Neuronal stem cell (in vitro differentiated cells): ENCODE measurements at regions not wholly inside any gene's neighbourhood (a gene's known extent, or its start where the extent isn't known, plus 50 kb on each side); places are given as distances from the start of the nearest gene placed in this dataset.
"Not testable (repeated sequence)": the region's sequence is repeated elsewhere in the genome, so short reads cannot be mapped to it uniquely, and the experiment has no call there.

Experiments
- DNase-seq: peaks from one replicate; pipeline ENCODE4 v3.0.0-alpha.2; 2013; ENCODE audit warnings: low spot score
- H2AFZ ChIP-seq: one replicate; pipeline ENCODE4 v1.6.1; 2013; ENCODE audit warnings: mild to moderate bottlenecking, low read length, inconsistent platforms
- H2AK5ac ChIP-seq: 2 replicates; pipeline ENCODE4 v1.6.1; 2013; ENCODE audit warnings: low read depth, mild to moderate bottlenecking, inconsistent platforms, low read length, moderate library complexity, mixed read lengths
- H2BK120ac ChIP-seq: 2 replicates; pipeline ENCODE4 v1.6.1; 2013; ENCODE audit warnings: low read depth, mild to moderate bottlenecking, inconsistent platforms, low read length, moderate library complexity, mixed read lengths
- H2BK12ac ChIP-seq: one replicate; pipeline ENCODE4 v1.6.1; 2013; ENCODE audit warnings: low read length, inconsistent platforms
- H2BK15ac ChIP-seq: 2 replicates; pipeline ENCODE4 v1.6.1; 2013; ENCODE audit warnings: mild to moderate bottlenecking, low read length, inconsistent platforms, mixed read lengths
- H2BK5ac ChIP-seq: one replicate; pipeline ENCODE4 v1.6.1; 2013; ENCODE audit warnings: inconsistent platforms, mild to moderate bottlenecking, low read length, moderate library complexity
- H3K14ac ChIP-seq: one replicate; pipeline ENCODE4 v1.6.1; 2013; ENCODE audit warnings: low read length, inconsistent platforms
- H3K18ac ChIP-seq: 2 replicates; pipeline ENCODE4 v1.6.1; 2013; ENCODE audit warnings: low read length, inconsistent platforms
- H3K23ac ChIP-seq: 2 replicates; pipeline ENCODE4 v1.6.1; 2013; ENCODE audit warnings: low read depth, mild to moderate bottlenecking, mixed read lengths, low read length, inconsistent platforms; ENCODE audit not compliant: poor library complexity
- H3K27ac ChIP-seq: replicated peaks from 3 replicates; pipeline ENCODE4 v1.5.1; 2013; ENCODE audit warnings: low read length, inconsistent platforms
- H3K27me3 ChIP-seq, 3 experiments: 2 replicates each; pipeline ENCODE4 v1.6.1; 2013; ENCODE audit warnings: low read length in 3 of 3, mild to moderate bottlenecking in 2 of 3, inconsistent platforms in 1 of 3, low read depth in 1 of 3, mixed read lengths in 1 of 3, moderate library complexity in 1 of 3; ENCODE audit not compliant: control insufficient read depth in 3 of 3, insufficient read depth in 3 of 3
- H3K36me3 ChIP-seq, 2 donors: replicated peaks in 1 of 2; 2 replicates each; pipeline ENCODE4 v1.6.1; 2013; ENCODE audit warnings: low read length in 2 of 2; ENCODE audit not compliant: control insufficient read depth in 2 of 2, insufficient read depth in 2 of 2
- H3K4ac ChIP-seq: 2 replicates; pipeline ENCODE4 v1.6.1; 2013; ENCODE audit warnings: inconsistent platforms, mild to moderate bottlenecking, low read length, moderate library complexity
- H3K4me1 ChIP-seq, 2 donors: 1 replicate in 1 of 2; 2 replicates in 1 of 2; pipeline ENCODE4 v1.6.1; 2013; ENCODE audit warnings: low read length in 2 of 2, low read depth in 1 of 2; ENCODE audit not compliant: control insufficient read depth in 2 of 2, insufficient read depth in 1 of 2
- H3K4me2 ChIP-seq: one replicate; pipeline ENCODE4 v1.6.1; 2013; ENCODE audit warnings: mild to moderate bottlenecking, low read length, inconsistent platforms; ENCODE audit not compliant: insufficient read depth, poor library complexity, severe bottlenecking
- H3K4me3 ChIP-seq, 2 donors: 2 replicates each; pipeline ENCODE4 v1.5.1; 2013; ENCODE audit warnings: low read length in 2 of 2, mild to moderate bottlenecking in 2 of 2, inconsistent platforms in 1 of 2, moderate library complexity in 1 of 2
- H3K79me1 ChIP-seq: one replicate; pipeline ENCODE4 v1.6.1; 2013; ENCODE audit warnings: low read depth, mild to moderate bottlenecking, inconsistent platforms, low read length, moderate library complexity
- H3K9ac ChIP-seq: one replicate; pipeline ENCODE4 v1.6.1; 2013; ENCODE audit warnings: mild to moderate bottlenecking, low read depth, low read length, inconsistent platforms; ENCODE audit not compliant: poor library complexity
- H3K9me3 ChIP-seq, 2 donors: replicated peaks in 1 of 2; 2 replicates each; pipeline versions ENCODE3 to v1.6.1; 2013; ENCODE audit warnings: low read length in 2 of 2, mild to moderate bottlenecking in 2 of 2, inconsistent platforms in 1 of 2, low read depth in 1 of 2, mixed read lengths in 1 of 2, moderate library complexity in 1 of 2; ENCODE audit not compliant: control insufficient read depth in 2 of 2, insufficient read depth in 1 of 2
- H4K8ac ChIP-seq: one replicate; pipeline ENCODE4 v1.6.1; 2013; ENCODE audit warnings: low read depth, mild to moderate bottlenecking, inconsistent platforms, low read length, moderate library complexity
- H4K91ac ChIP-seq: one replicate; pipeline ENCODE4 v1.6.1; 2013; ENCODE audit warnings: low read length, low read depth, mild to moderate bottlenecking, inconsistent platforms; ENCODE audit not compliant: poor library complexity
- WGBS, 2 donors: extraction: QIAGEN DNeasy Blood & Tissue Kit; methylation state at CpG; one replicate each; pipeline ENCODE4 v1.1.7; 2013; ENCODE audit warnings: missing lambda C conversion rate in 2 of 2, mixed read lengths in 1 of 2; ENCODE audit not compliant: insufficient read length in 2 of 2, insufficient replicate concordance in 1 of 2; ENCODE audit errors: extremely low coverage in 2 of 2; 5-methylcytosine and 5-hydroxymethylcytosine counted together

DNA sequence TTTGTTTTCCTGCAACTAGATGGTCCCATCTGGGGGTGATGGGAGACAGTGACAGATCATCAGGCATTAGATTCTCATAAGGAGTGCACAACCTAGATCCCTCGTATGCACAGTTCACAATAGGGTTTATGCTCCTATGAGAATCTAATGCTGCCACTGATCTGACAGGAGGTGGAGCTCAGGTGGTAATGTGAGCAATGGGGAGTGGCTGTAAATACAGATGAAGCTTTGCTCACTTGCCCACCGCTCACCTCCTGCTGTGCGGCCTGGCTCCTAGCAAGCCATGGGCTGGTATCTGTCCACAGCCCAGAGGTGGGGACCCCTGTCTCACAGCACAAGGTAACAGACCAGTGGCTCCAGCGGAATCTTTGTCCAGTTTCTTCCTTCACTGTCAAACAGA lies 284.4 kb upstream of the AUTS2 start:
- not testable (repeated sequence) for H3K27ac ChIP-seq, DNase-seq, H3K18ac ChIP-seq, H2AFZ ChIP-seq, H4K8ac ChIP-seq, H2BK5ac ChIP-seq, H3K14ac ChIP-seq, H3K79me1 ChIP-seq, H3K4me3 ChIP-seq, H2AK5ac ChIP-seq, H3K9ac ChIP-seq, H3K4me1 ChIP-seq, H3K4me2 ChIP-seq, H2BK15ac ChIP-seq, H3K36me3 ChIP-seq, H2BK120ac ChIP-seq, H3K27me3 ChIP-seq, H3K4ac ChIP-seq, H3K9me3 ChIP-seq, H4K91ac ChIP-seq, H2BK12ac ChIP-seq
- peak overlapping the region; percentile 37 for H3K23ac ChIP-seq
- WGBS, 2 donors: no CpG with 5 or more reads among the region's 4 CpGs

GRCh38 chr7:69318794-69319193 lies 279.5 kb upstream of the AUTS2 start:
- H3K23ac ChIP-seq: no peak overlapping the region
- no peaks in the 10 kb centered on the region for H3K9me3 ChIP-seq
- H3K79me1 ChIP-seq: no peaks in the 10 kb centered on the region
- H3K4me1 ChIP-seq: no peaks in the 10 kb centered on the region
- H3K4me3 ChIP-seq: no peak overlapping the region
- H3K27me3 ChIP-seq: no peaks in the 10 kb centered on the region
- no peak overlapping the region for H2AFZ ChIP-seq
- no peak overlapping the region for H3K4ac ChIP-seq
- no peak overlapping the region for H2BK120ac ChIP-seq
- H2AK5ac ChIP-seq: no peak overlapping the region
- no peak overlapping the region for H3K14ac ChIP-seq
- H3K18ac ChIP-seq: no peak overlapping the region
- no peak overlapping the region for H4K91ac ChIP-seq
- no peak overlapping the region for H2BK12ac ChIP-seq
- DNase-seq: no peak
- no peak overlapping the region for H3K9ac ChIP-seq
- no peak overlapping the region for H4K8ac ChIP-seq
- no peak overlapping the region for H3K4me2 ChIP-seq
- H3K27ac ChIP-seq: no peak overlapping the region
- H2BK15ac ChIP-seq: no peak overlapping the region
- WGBS, 2 donors: no CpG with 5 or more reads among the region's 10 CpGs
- H2BK5ac ChIP-seq: no peak overlapping the region
- no peaks in the 10 kb centered on the region for H3K36me3 ChIP-seq

DNA sequence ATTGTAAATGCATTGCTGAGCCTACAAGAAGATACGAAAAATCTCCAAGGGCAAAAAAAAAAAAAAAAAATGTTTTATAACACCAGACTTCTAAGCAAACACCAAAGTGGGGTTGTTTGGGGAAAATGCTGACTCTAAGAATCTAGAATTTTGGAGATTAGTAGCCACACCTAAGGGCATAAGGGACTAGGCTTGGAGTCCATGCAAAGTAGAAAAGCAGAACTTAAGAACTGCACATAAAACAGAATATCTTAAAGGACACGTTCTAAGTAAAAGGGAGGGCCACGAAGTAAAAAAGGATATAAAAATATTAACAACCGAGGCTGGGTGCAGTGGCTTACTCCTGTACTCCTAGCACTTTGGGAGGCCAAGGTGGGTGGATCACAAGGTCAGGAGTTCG lies 269.8 kb upstream of the AUTS2 start:
- no peaks in the 10 kb centered on the region for H3K4me1 ChIP-seq
- H3K36me3 ChIP-seq: no peaks in the 10 kb centered on the region
- no peak overlapping the region for H2AFZ ChIP-seq

DNA sequence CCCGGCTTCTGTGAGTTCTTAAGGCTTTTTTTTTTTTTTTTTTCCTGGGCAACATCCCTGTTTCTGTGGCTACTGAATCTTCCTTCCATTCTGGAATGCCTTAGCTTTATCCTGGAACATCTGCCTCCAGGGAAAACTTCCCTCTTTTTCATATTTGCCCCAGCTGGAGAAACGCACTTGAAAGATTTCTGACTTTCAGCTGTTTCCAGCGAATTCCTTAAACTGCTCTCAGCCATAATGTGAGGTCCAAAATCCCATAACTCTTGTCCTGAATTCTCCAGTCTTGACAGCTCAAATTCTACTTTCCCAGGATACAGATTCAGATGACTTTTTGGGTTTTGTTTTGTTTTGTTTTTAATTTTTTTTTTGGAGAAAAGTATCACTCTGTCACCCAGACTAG lies 263.6 kb upstream of the AUTS2 start:
- no CpG with 5 or more reads among the region's 3 CpGs for WGBS, 2 donors
- Histone ChIP-seq H2BK15ac (no peak overlapping the region), H3K4me3 (no peak overlapping the region), H3K36me3 (no peaks in the 10 kb centered on the region), H4K91ac (no peak overlapping the region), H2AK5ac (no peak overlapping the region), H2BK5ac (no peak overlapping the region), H3K9ac (no peak overlapping the region), H2AFZ (no peak overlapping the region), H3K14ac (no peak overlapping the region), H3K4me1 (no peaks in the 10 kb centered on the region), H3K18ac (no peak overlapping the region), H4K8ac (no peak overlapping the region), H3K9me3 (no peaks in the 10 kb centered on the region), H3K4me2 (no peak overlapping the region), H3K27ac (no peak overlapping the region), H3K27me3 (no peaks in the 10 kb centered on the region), H2BK120ac (no peak overlapping the region), H3K79me1 (no peaks in the 10 kb centered on the region), H3K23ac (no peak overlapping the region), H2BK12ac (no peak overlapping the region), H3K4ac (no peak overlapping the region)
- no peak for DNase-seq

More for the DNA sequence above, 269.8 kb upstream of the AUTS2 start:
- Histone ChIP-seq H3K27me3 (no peaks in the 10 kb centered on the region), H3K14ac (no peak overlapping the region), H3K4ac (no peak overlapping the region), H3K4me2 (no peak overlapping the region), H4K91ac (no peak overlapping the region), H3K4me3 (no peak overlapping the region), H3K9me3 (no peaks in the 10 kb centered on the region), H3K23ac (no peak overlapping the region), H3K79me1 (no peaks in the 10 kb centered on the region), H4K8ac (no peak overlapping the region), H2BK15ac (no peak overlapping the region), H3K9ac (no peak overlapping the region), H2BK120ac (no peak overlapping the region), H2AK5ac (no peak overlapping the region), H3K27ac (no peak overlapping the region), H2BK12ac (no peak overlapping the region), H2BK5ac (no peak overlapping the region), H3K18ac (no peak overlapping the region)
- WGBS, 2 donors: no CpG with 5 or more reads among the region's 5 CpGs
- DNase-seq: no peak
